Gastroesophageal sphincter (tissue), 4 donors: ENCODE measurements at regions not wholly inside any gene's neighbourhood (a gene's known extent, or its start where the extent isn't known, plus 50 kb on each side); places are given as distances from the start of the nearest gene placed in this dataset.

Experiments
- ATAC-seq: fragments of 150-250 bp; one replicate; pipeline ENCODE4 v1.9.1; 2016; ENCODE audit warnings: mild to moderate bottlenecking, moderate library complexity
- H3K27ac ChIP-seq, 4 donors: fragments of 200-600 bp; sonication (generic) in 3 of 4; 1 replicate in 3 of 4; 2 replicates in 1 of 4; pipeline ENCODE4 v1.5.1; 2016 to 2019
- H3K27me3 ChIP-seq: fragments of 200-600 bp; sonication (generic); one replicate; pipeline ENCODE4 v1.5.1; 2019
- H3K36me3 ChIP-seq, 2 donors: fragments of 200-600 bp; sonication (generic); one replicate each; pipeline ENCODE4 v1.5.1; 2019; ENCODE audit warnings: control low read depth in 1 of 2
- H3K4me1 ChIP-seq, 3 donors: fragments of 200-600 bp; sonication (generic); 1 replicate in 2 of 3; 2 replicates in 1 of 3; pipeline ENCODE4 v1.5.1; 2016 to 2019; ENCODE audit warnings: control low read depth in 2 of 3
- H3K4me3 ChIP-seq, 2 donors: fragments of 200-600 bp; sonication (generic); one replicate each; pipeline ENCODE4 v1.5.1; 2019; ENCODE audit warnings: mild to moderate bottlenecking in 1 of 2, moderate library complexity in 1 of 2
- H3K9me3 ChIP-seq, 3 donors: fragments of 200-600 bp; sonication (generic); one replicate each; pipeline ENCODE4 v1.5.1; 2017 to 2019; ENCODE audit warnings: control low read depth in 2 of 3
- CTCF ChIP-seq, 4 experiments: fragments of 200-600 bp in 2 of 4; fragments of 450-650 bp in 2 of 4; sonication (generic) in 1 of 4; IDR thresholded peaks; one replicate each; pipeline ENCODE4 v1.5.1; 2017 to 2019; ENCODE audit warnings: antibody characterized with exemption in 4 of 4, mild to moderate bottlenecking in 2 of 4, moderate library complexity in 2 of 4
- EP300 ChIP-seq: sonication (generic); formaldehyde crosslinking; IDR thresholded peaks from one replicate; pipeline ENCODE4 v1.6.1; 2017; ENCODE audit warnings: antibody characterized with exemption, mild to moderate bottlenecking
- POLR2A ChIP-seq, 2 donors: fragments of 450-650 bp; IDR thresholded peaks; one replicate each; pipeline ENCODE4 v1.6.1; 2017; ENCODE audit warnings: antibody characterized with exemption in 2 of 2, mild to moderate bottlenecking in 2 of 2, moderate library complexity in 1 of 2
- POLR2AphosphoS5 ChIP-seq: sonication (generic); formaldehyde crosslinking; IDR thresholded peaks from one replicate; pipeline ENCODE4 v1.6.1; 2017; ENCODE audit warnings: antibody characterized with exemption
- WGBS, 2 donors: methylation state at CpG; one replicate each; pipeline ENCODE4 v1.1.5; 2018; ENCODE audit warnings: low coverage in 1 of 2; 5-methylcytosine and 5-hydroxymethylcytosine counted together

GRCh38 chr13:111614613-111615012, 294.2 kb downstream of the TEX29 start:
- Histone ChIP-seq H3K27ac (no peak overlapping the region), H3K36me3 (no peaks in the 10 kb centered on the region), H3K4me1 (no peaks in the 10 kb centered on the region), H3K9me3 (no peaks in the 10 kb centered on the region), H3K27me3 (peaks cover 59% of the 10 kb centered on the region), H3K4me3 (no peak overlapping the region)
- no peak for ATAC-seq
- 70 to 80% methylated on average over 4 to 5 of the region's 5 CpGs for WGBS, 2 donors
- TF ChIP-seq POLR2AphosphoS5 = no peak
- TF ChIP-seq CTCF (IDR thresholded peaks at IDR 0.05) = no peak
- no peak for TF ChIP-seq EP300
- no peak for TF ChIP-seq POLR2A (IDR thresholded peaks at IDR 0.05)

GRCh38 chr13:111616203-111616602, 295.8 kb downstream of the TEX29 start:
- no peak for TF ChIP-seq CTCF (IDR thresholded peaks at IDR 0.05)
- TF ChIP-seq POLR2AphosphoS5 = no peak
- TF ChIP-seq EP300 = no peak
- TF ChIP-seq POLR2A (IDR thresholded peaks at IDR 0.05) = no peak
- H3K9me3 ChIP-seq = no peaks in the 10 kb centered on the region
- ATAC-seq = no peak
- no peaks in the 10 kb centered on the region for H3K4me1 ChIP-seq
- WGBS, 2 donors = 71 to 76% methylated on average over 2 to 10 of the region's 11 CpGs
- H3K27ac ChIP-seq = no peak overlapping the region
- no peak overlapping the region for H3K4me3 ChIP-seq
- peaks cover 54% of the 10 kb centered on the region for H3K27me3 ChIP-seq
- no peaks in the 10 kb centered on the region for H3K36me3 ChIP-seq

- H3K27me3 ChIP-seq = peaks cover 24% of the 10 kb centered on the region
- no peak for ATAC-seq
- H3K36me3 ChIP-seq = no peaks in the 10 kb centered on the region
- no peaks in the 10 kb centered on the region for H3K9me3 ChIP-seq
- no peak overlapping the region for H3K4me3 ChIP-seq
- no peak overlapping the region for H3K27ac ChIP-seq
- no peaks in the 10 kb centered on the region for H3K4me1 ChIP-seq
- WGBS, 2 donors = 94 to 97% methylated on average over 5 to 6 of the region's 6 CpGs
- TF ChIP-seq EP300 (no peak), POLR2AphosphoS5 (no peak), CTCF (IDR thresholded peaks at IDR 0.05) (no peak), POLR2A (IDR thresholded peaks at IDR 0.05) (no peak)
Observed at GRCh38 chr13:111620166-111620565, 299.7 kb downstream of the TEX29 start.

- Histone ChIP-seq H3K9me3 (no peaks in the 10 kb centered on the region), H3K4me1 (no peaks in the 10 kb centered on the region), H3K27me3 (peaks cover 20% of the 10 kb centered on the region), H3K27ac (no peak overlapping the region), H3K36me3 (no peaks in the 10 kb centered on the region), H3K4me3 (no peak overlapping the region)
- ATAC-seq = no peak
- TF ChIP-seq CTCF (IDR thresholded peaks at IDR 0.05) (no peak), POLR2A (IDR thresholded peaks at IDR 0.05) (no peak), EP300 (no peak), POLR2AphosphoS5 (no peak)
- WGBS, 2 donors = 83 to 100% methylated on average over 2 to 8 of the region's 9 CpGs
Observed at GRCh38 chr13:111620586-111620985, 300.1 kb downstream of the TEX29 start.

GRCh38 chr13:111621164-111621563, 300.7 kb downstream of the TEX29 start:
- Histone ChIP-seq H3K36me3 (no peaks in the 10 kb centered on the region), H3K4me3 (no peak overlapping the region), H3K9me3 (no peaks in the 10 kb centered on the region), H3K27me3 (peaks cover 21% of the 10 kb centered on the region), H3K4me1 (no peaks in the 10 kb centered on the region), H3K27ac (no peak overlapping the region)
- no peak for ATAC-seq
- TF ChIP-seq POLR2AphosphoS5 = no peak
- no peak for TF ChIP-seq EP300
- TF ChIP-seq POLR2A (IDR thresholded peaks at IDR 0.05) = no peak
- TF ChIP-seq CTCF (IDR thresholded peaks at IDR 0.05) = no peak
- WGBS, 2 donors = 67 to 83% methylated on average over 1 to 2 of the region's 5 CpGs
